Stimulated activated CD8-positive, alpha-beta memory T cell treated with anti-CD3 and anti-CD28 coated beads, Interleukin-4, amount 100 ng/mL, for 4 hours (primary cell): ENCODE measurements at regions not wholly inside any gene's neighbourhood (a gene's known extent, or its start where the extent isn't known, plus 50 kb on each side); places are given as distances from the start of the nearest gene placed in this dataset.

Experiments used
- DNase-seq, 2 donors: peaks; one replicate each; pipeline ENCODE4 v3.0.0-alpha.2; 2020; ENCODE audit warnings: low read depth in 2 of 2, low spot score in 1 of 2

DNA sequence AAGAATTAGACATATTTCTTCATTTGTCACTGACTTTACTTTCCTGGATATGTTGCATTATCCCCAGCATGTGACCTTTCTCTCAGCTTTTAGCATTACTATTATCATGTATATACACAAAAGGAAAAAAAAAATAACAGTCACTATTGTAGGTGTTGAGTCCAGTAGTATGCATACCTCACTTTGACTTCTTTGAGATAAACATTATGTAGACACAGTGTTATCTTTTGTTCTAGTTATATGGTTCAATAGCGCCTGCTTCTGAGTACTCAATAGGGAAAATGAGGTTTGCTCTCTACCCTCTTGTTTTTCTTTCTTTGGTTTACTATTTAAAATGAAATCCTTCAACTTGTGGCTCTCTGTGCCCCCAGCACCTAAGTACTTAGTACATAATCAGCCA, 409.6 kb upstream of the PKN2 start:
- no peak for DNase-seq

DNA sequence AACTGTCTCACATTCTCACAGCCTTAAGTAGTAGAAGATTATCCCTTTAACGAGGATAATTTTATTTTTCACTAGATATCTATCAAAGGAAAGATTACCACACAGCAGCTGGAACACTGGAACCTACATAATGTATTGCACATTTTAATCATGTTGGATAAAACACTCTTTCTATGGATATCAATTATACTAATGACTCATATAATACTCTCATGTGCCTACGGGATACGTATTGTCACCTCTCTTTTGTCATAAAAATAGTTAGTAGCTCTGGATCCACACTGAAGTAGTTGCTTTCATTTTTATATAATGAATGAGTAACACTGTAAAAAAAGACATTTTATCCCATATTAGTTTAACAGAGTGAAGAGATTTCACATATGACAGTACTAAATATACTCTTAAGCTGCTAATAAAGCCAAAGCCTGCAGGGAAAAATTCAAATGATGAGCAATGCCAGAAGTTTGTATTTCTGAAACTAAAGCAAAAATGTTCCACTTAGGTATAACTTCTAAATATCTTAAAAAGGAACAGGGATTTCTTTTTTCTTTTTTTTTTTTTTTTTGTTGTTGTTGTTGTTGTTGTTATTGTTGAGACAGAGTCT, 408.7 kb upstream of the PKN2 start:
- no peak for DNase-seq

DNA sequence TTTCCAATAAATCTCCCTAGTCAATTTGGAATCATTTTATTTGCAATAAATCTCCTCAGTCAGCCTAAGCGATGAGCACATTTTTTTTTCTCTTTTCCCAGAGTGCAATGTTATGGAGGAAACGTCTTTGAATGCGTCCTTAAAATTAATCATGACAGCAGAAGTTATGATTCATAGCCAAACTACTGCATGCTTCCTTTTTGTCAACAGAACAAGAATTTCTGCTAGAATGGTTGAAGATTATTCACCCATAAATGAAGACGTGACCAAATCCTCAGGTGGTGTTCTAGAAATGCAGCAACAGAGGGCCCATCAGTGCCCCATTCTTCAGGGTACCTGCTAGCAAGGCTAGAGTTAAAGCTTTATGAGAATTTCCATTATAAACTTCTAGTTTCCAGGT, 407.9 kb upstream of the PKN2 start:
- DNase-seq: no peak

DNA sequence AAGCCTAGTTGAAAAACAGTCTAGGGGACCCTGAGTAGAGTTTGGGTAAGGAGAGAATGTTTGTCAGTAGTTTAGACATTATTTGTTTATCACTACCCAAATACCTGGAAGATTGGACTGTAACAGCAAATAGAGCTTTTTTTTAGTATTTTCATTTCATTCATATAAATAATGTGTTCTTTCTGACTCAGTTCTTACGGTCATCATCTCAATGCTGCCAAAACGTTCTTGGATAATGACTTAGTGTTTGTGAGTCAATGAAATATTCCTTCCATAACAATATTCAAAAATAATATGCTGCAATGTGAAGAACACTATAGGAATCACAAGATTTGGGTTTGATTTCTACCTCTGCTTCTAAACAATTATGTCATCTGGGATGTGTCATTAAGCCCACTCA, 400.0 kb upstream of the PKN2 start:
- DNase-seq: no peak

GRCh38 chr1:88284666-88285366, 399.3 kb upstream of the PKN2 start:
- no peak for DNase-seq

DNA sequence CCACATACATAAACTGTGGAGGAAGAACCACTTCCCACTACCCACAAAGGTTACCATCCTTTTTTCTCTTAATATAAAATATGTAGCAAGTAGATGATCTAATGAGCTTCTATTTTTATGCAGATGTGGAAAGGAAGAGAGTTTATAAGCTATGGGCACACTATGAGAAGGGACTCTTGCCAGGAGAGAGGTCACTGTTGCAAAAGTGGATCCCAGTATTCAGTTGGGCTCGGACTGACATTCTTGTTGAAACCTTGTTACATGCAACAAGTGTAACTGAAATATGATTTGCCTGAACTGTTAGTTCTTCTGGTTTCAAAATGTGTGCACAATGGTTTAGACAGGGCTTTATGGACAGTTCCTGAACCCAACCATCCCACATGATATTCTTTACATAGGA, 397.4 kb upstream of the PKN2 start:
- no peak for DNase-seq

- DNase-seq: no peak
Measured at GRCh38 chr1:88288571-88288970, 395.5 kb upstream of the PKN2 start.

DNA sequence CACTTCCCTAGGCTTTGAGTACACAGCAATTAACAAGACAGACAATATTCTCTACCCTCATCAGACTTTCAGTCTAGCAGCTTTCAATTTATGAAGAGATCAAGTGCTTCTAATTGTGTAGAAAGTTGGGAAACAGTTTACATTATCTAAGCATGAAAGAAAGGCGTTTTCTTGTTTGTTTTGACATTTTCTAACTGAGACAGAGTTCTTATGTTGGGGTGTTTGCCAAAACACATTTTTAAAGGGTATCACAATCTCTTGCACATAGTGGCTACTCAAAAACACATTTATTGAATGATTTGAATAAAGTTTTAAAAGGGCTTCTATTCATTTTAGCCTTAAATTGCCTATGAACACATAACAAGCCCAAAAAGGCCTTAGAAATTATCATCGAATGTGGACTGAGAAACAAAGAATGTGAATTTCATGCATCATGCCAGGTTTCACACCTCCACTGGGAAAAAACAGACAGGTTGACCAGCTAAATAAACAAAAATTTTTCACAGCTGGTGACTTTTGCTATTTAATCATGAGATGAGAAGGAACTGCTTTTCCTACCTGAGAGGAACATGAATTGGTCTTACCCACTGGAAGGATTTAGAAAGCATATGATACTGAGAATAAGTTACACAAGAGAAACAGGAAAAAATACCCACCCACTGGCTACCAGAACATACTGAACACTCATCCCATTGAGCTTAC, 394.5 kb upstream of the PKN2 start:
- DNase-seq: no peak

GRCh38 chr1:88291611-88292354, 392.3 kb upstream of the PKN2 start:
- DNase-seq: no peak

- DNase-seq: no peak
Measured at GRCh38 chr1:88293691-88294190, 390.3 kb upstream of the PKN2 start.

GRCh38 chr1:88296227-88296626, 387.8 kb upstream of the PKN2 start:
- DNase-seq: no peak

DNA sequence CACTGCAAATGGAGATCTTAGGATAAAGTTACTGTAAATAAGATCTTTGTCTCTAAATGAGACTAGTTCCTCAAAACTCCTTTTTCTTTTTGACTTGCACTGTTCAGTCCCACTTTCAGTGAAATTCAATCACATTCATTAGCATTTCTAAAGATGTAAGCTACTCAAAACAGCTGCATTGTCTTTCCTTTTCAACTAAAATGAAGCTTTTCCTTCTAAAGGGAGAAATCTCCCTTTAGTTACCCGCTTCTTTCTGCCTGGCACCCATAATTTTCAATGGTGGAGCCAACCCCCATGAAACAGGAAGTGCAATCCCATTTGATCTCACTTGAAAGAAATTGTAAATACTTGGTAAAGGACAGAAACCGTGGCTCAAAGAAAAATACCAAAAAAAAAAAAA, 387.4 kb upstream of the PKN2 start:
- DNase-seq: no peak

GRCh38 chr1:88298506-88298905, 385.6 kb upstream of the PKN2 start:
- no peak for DNase-seq

GRCh38 chr1:88300752-88301263, 383.3 kb upstream of the PKN2 start:
- DNase-seq: no peak

GRCh38 chr1:88302843-88303486, 381.1 kb upstream of the PKN2 start:
- DNase-seq: no peak

- no peak for DNase-seq
Measured at GRCh38 chr1:88311265-88311664, 372.8 kb upstream of the PKN2 start.

GRCh38 chr1:88311907-88312306, 372.2 kb upstream of the PKN2 start:
- DNase-seq: no peak

- no peak for DNase-seq
Measured at GRCh38 chr1:88317396-88317795, 366.7 kb upstream of the PKN2 start.

DNA sequence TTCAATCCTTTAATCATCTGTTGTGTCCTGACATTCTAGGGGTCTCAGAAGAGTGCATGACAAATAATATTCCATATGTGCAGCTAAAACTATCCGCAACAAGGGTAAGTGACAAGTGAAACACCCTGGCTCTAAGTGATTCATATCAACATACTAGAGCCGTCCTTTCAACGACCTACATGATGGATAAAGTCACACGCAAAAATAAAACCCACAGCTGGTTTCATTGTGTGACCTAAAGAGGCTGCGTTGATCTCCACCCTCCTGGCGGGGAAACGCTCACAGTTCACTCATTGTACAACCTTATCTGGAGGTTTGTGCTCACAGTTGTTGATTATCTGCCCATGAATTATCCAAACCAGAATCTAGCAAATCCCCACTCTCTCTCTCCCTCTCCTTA, 365.3 kb upstream of the PKN2 start:
- DNase-seq: no peak

- DNase-seq: no peak
Measured at GRCh38 chr1:88320291-88320690, 363.8 kb upstream of the PKN2 start.

DNA sequence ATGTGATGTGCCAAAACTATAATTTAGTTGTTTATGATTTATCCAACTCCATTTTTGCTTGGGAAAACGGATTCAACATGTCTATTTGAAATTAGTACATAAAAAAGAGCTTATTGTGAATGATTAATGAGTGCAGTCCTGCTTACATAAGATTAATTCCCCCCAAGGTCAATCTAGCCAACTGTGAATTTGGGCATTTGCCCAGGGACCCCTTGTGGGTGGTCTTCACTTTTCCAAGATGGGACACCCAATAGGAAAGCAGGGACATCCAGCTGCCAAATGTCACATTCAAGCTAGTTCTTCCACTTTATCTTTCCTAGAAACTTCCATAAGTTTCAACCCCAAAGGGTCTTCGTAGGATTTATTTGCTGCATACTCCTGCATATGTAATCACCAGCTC, 362.4 kb upstream of the PKN2 start:
- DNase-seq: no peak
